NCI-H774 (cell line): ENCODE measurements at regions not wholly inside any gene's neighbourhood (a gene's known extent, or its start where the extent isn't known, plus 50 kb on each side); places are given as distances from the start of the nearest gene placed in this dataset.

Experiments used
- DNase-seq: peaks from one replicate; lab custom pipeline; 2025; lab: John Stamatoyannopoulos, UW

DNA sequence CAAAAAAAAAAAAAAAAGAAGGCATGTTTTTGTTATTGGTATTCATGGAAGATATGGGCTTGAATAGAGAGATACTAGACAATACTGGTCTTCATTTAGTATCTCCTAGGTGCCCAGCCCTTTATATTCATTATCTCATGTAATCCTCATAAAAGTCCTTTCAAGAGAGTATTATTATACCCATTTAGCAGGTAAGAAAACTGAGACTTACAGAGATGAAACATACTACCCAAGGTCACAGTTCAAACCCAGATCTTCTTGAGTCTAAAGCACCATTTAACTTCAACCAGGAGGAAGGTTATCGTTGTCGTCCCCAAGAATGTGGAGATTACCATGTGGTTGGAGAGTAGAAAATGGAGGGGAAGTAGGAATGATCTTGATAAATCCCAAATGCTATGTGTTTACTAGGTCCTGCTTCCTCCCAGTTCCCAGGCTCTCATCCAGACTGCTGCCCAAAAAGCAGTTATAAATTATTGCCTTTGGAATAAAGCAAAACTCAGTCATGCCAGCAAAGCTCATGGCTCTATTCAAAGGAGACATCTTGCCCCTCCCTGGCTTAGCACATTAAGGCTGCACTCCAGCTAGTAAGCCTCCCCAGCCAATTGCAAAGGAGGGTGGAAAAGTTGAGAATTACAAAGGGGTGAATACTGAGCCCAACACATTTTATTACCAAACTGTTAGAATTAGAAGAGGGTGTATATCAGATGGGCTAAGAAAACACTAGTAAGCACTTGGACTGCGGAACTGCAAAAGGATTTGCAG is 163.9 kb downstream of the PIK3R1 start:
- DNase-seq: no peak

DNA sequence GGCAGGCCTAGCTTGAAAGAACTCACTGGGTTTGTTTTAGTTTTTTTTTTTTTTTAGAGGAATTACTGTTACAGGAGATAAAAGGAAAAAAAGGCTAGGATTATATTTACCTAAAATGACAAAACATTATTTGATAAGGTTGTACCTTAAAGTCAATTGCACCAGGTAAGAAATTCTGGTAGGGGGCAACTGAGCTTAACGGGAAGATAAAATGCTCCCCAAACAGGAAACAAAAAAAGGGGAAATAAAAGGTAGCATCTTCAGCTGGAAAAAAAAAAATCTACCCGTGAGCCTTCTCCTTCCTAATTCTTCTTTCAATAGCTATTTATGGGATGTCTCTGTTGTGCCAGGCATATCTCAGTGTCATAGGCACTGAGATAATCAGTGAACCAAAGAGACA is 164.5 kb downstream of the PIK3R1 start:
- no peak for DNase-seq

DNA sequence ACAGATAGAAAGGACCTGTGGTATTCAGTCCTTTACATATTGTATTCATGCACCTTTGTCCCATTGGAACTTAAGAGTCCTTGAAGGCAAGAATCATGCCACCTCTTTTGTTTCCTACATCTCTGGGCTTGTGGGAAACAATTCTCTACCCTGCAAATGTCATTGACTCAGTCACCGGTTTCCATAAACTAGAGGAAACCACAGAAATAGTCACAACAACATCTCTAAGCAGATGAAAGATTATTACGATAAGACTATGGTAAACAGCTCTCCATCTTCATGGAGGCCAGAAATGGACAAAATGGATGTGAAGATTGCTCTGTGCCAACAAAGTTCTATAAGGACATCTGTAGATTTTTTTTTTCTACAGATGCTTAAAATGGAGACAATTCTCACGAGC is 165.5 kb downstream of the PIK3R1 start:
- no peak for DNase-seq

DNA sequence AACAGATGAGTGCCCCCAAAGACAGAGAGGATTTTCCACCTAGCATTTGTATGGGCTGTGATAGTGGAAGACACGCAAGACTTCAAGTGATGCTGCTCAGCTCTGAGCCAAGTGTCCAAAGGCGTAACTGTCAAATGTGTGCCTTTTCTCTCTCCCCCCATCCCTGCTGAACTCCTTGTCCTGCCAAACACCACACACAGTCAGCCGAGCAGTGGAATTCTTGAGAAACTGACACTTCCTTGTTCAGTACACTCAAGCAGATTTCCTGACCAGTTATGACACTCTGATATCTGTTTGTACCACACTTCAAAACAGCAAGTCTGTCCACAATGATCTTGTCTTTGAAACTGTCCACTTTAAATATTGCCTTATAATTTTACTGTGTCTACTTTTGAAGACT is 166.4 kb downstream of the PIK3R1 start:
- DNase-seq: no peak

DNA sequence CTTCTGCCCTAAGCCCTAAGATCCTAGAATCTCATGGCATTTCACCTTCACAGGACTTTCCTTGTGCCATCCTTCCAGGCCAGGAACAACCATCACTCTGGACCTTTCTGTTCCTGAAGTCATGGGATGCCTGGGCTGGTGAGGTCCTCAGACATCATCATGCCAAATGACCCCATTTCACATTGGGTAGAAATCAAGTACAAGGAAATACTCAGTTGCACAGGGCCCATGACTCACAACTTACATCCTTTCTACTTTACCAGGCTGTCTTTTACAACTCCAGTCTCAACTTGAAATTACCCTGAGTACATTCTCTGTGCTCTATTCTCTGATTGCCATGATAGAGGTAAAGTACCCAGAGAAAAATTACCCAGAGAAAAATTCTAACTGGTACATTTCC is 167.1 kb downstream of the PIK3R1 start:
- DNase-seq: no peak

DNA sequence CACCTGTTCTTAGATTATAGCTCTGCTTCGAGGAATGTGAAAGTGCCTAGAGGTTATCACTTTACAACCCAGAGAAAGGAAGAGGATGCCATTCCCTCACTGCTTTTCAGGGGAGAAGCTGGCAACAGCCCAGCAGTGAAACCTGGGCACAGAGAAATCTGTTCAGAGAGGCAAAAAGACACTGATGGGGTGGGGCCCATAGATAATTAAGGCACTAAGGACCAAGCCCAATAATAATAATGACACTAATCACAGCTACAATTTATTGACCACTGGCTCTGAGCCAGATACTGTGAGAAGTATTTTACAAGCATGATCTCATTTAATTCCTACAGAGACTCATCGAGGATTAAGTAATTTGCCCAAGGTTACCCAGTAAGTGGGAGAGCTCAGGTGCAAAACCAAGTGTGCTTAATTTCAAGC is 168.3 kb downstream of the PIK3R1 start:
- no peak for DNase-seq

DNA sequence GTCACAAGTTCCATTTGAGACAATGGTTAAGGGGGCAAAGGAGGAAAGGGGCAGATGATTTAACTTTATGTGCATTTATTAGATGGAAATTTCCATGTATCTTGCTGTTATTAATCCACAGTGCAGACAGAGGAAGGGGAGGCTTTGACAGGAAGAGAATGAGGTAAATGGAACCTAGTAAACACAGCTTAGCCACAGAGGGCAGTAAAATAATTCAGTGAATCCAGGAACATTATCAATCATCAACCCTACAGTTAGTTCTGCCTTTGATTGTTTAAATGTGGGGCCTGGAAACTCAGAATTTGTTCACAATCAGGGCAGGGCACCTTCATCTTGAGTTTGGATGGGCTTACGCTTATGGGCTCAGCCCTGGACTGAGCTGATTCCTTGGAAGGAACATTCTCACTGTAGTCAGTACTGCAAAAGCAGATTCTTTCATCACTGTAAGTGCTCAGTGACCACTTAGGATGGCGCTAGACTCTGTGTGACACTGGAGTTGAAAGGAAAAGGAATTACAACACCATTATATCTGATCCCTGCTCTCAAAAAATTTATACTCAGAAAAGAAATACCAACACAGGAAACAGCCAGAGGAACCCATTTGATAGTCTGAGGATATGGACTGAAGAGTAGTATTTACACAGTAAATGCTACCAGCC is 169.5 kb downstream of the PIK3R1 start:
- no peak for DNase-seq

DNA sequence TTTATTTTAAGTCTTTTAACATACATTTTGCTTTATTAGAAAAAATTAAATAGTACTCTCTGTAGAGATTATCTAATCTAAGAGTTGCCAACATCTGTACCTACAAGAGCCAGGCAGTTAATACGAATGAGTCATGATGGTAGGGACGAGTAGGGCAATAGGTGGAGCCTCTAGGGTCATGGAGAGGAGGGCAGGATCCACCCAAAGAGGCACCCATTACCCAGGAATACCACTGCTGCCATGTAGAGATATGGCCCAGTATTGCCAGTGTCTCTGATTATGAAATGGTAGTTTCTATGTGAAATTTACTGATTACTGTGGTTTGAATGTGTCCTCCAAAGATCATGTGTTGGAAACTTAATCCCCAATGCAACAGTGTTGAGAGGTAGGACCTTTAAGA is 170.4 kb downstream of the PIK3R1 start:
- no peak for DNase-seq

DNA sequence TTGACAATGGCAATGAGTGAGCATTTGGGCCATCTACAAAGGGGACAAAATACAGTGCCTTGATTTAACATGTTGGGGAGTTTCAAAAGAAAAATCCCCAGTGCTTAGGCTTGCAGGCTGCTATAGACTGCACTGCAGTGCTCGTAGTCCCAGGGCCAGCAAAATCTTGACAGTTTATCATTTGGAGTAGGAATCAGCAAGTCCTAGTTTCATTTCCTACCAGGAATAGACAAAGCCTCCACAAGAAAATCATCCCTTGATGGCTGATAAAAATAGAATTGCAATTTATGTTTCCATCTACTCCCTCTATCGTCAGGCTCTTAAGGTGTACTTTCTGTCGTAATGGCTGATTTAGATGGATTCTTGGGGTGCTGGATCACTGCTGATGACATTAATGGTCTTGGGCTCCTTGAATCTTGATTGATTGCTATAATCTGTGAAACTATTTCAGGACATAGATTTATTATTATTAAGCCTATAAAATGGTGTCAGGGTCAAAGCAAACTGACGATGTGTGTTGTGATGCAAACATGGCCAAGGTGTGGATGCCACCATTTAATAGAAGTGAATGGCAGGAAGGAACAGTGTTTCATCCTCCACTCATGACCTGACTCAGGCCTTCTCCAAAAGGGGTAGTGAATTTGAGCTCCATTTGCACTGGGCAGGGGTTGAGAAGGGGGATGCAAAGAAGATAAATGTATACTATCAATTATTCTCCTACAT is 171.7 kb downstream of the PIK3R1 start:
- DNase-seq: no peak

DNA sequence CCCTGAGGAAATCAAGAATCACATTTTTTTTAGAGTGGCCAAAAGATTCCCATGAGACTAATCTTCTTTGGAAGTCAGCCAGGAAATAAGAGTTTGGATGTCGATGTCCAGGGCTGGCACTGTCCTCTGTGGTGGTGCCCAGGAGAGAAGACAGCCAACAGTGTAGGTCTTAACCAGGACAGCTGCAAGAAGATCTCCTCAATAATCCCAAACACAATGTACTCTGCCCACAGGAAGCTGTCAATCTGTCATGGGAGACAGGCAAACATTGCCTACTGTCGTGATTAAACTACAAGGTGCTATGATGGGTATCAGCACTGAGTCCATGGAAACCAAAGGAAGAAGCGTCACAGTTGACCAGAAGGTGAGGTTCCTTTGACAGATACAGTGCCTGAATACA is 174.1 kb downstream of the PIK3R1 start:
- DNase-seq: no peak

DNA sequence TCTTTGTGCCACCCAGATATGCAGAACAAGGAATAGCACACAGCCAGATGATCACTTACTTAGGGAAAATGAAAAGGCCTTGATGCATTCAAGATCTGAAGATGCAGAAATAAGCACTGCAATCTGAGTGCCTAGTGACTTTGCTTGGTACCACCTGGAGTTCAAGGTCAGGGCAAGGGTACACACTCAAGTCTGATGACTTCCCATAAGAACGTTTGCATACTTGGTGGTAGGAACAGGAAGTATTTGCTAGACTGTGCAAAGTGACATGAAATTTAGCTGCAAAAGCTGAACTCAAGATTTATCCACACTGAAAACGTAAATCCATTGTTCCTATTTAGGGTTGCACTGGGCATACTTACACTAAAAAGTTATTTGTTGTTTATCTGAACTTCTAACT is 177.1 kb downstream of the PIK3R1 start:
- no peak for DNase-seq

DNA sequence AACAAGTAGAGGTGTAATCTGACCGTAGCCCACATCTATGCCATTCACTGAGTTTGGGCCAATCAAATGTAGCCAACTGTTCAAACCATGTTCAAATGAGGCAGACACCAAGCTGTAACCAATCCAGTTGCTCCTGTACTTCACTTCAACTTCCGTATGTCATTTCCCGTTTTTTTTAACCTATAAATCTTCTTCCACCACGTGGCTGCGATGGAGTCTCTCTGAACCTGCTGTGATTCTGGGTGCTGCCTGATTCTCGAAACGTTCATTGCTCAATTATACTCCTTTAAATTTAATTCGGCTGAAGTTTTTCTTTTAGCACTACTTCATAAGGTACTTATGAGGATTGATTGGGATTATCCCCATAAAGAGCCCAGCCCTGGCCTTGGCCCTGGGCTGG is 179.7 kb downstream of the PIK3R1 start:
- no peak for DNase-seq

DNA sequence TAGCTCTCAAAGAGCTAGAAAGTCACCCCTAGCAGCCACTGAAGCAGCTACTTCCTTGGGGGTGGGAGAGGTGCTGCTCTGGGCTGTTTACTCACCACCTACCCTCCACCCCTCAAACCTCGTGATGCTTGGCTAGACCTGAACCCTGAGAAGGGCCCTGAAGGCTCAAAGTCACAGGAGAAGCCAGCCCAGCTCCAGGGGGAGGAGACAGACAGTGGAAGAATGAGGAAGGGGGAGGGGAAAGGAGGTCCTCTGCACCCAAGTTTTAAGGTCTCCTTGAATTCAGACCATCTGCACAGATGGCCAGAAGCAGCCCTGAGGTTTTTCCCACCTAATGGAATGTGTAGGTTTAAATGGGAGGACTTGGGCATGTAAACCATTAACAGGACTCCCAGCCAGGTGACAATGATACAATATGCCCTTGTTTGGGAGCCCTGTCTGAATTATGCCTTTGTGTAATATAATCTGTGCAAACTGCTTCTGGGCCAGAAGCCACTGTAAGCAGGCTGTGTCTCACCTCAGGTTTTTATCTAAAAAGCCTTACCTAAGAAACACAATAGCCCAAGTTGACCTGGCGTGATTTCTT is 180.5 kb downstream of the PIK3R1 start:
- no peak for DNase-seq

DNA sequence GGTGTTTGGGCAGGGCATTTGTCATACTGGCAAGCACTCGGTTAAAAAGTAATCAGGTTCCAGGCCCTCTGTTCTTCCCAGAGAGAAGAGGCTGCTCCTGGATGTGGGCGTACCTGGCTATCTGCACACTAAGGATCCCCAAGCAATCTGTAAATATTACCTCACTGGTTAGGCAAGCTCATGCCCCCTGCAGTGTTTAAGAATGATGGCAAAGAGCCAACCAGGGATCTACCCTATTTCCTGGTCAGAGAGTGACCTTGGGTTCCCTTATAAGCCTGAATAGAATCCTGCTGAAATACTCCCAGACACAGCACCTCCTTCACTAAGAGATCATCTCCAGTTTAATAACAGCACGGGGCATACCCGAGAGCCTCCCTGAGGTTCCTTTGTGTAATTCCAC is 181.2 kb downstream of the PIK3R1 start:
- DNase-seq: peak; percentile 60

DNA sequence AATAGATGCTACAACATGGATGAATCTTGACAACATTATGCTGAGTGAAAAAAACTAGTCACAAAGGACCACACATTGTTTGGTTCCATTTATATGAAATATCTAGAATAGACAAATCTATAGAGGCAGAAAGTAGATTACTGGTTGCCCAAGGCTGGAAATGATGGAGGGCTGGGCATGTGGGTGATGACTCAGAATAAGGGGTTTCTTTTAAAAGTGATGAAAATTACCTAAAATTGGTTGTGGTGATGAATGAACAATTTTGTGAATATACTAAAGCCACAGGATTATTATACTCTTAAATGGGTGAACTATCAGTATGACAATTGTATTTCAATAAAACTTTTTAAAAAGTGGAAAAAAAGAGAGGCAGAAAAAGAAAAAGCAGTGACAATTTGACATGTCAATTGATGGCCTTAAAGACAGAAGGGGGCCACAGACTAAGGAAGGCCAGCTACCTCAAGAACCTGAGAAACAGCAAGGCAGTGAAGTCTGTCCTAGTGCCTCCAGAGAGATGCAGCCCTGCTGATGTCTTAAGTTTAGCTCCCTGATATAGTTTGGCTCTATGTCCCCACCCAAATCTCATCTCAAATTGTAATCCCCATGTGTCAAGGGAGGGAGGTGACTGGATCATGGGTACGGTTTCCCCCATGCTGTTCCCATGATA is 182.7 kb downstream of the PIK3R1 start:
- DNase-seq: no peak

DNA sequence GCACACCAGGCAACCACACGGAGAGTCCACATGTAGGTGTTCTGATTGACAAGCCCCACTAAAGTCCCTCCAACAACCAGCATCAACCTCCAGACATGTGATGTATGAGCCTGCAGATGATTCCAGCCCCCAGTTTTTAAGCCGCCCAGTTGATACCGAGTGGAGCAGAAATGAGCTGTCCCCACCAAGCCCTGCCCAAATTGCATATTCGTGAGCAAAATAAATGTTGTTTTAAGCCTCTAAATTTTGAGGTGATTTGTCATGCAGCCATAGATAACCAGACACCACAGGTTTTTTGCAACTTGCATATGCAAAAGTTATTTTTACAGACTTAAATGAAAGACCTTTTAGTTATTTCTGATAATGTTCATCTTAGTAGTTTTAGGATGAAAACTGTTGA is 187.7 kb downstream of the PIK3R1 start:
- DNase-seq: no peak

DNA sequence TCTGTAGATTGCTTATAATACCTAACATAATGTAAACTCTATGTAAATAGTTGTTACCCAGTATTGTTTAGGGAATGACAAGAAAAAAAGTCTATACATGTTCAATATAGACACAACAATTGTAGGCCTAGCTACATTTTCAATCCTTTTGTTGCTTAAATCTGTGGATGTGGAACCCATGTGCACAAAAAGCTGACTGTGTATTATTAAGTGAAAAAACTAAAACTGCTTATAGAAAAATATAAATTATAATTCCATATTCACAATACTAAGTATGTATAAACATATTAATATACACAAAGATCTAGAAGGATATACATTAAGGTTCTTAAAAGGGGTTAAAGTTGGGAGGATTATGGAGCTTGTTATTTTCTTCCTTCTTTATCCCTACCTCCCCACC is 188.7 kb downstream of the PIK3R1 start:
- no peak for DNase-seq

DNA sequence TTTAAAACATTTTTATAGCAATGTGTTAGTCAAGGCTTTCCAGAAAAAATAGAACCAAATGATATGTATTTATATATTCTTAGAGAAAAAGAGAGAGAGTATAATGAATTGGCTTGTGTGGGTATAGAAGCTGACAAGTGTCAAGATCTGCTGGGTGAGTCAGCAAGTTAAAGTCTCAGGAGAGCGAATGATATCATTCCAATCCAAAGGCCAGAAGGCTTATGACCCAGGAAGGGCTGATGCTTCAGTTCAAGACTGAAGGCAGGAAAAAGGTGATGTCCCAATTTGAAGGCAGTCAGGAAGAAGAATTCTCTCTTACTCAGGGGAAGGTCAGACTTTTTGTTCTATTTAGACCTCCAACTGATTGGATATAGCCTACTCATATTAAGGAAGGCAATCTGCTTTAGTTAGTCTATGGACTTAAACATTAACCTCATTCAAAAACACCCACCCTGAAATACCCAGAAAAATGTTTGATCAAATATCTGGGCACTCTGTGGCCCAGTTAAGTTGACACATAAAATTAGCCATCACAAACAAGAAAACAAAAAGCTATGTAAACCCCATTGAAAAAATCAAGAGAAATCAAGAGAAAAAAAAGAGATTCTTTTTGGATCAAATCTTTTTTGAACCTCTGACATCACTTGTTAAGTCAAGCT is 189.6 kb downstream of the PIK3R1 start:
- no peak for DNase-seq

DNA sequence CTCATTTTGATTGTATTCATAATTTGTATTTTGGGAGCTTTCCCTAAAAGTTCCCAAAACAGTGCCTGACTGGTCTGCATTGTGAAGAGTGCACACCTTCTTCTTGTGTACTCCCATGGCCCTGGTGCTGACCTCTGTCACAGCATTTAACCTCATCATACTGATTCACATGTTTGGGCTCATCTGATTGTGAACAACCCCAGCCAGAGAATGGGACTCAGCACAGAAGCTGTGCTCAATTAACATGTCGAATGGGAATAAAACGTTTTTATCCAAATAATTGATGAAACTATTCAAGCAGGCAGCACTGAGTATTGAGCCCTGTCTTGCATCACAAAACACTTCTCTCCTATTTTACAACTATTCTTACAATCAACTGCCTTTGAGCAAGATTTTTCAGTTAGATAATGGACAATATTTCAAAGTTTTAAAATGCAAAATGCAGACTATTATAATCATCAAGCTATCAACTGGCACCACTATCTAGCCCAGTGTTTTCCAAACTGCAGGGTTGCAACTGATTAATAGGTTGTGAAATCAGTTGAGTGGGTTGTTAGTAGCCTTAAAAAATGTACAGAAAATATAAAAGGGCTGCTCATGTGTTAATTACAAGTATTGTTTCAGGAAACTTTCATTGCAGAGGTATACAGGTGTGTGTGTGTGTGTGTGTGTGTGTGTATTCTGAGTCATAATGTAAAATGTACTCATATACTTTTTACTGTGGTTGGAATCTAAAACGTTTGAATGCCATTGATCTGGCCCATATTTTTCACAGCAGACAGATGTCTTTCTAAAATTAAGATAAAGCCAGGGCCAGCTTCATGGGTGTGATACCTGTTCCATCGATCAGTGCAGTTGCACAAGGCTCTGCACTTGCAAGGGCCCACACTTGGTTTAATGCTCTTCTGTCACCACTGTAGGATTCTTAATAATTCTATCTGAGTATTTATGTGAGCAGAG is 190.5 kb downstream of the PIK3R1 start:
- no peak for DNase-seq

DNA sequence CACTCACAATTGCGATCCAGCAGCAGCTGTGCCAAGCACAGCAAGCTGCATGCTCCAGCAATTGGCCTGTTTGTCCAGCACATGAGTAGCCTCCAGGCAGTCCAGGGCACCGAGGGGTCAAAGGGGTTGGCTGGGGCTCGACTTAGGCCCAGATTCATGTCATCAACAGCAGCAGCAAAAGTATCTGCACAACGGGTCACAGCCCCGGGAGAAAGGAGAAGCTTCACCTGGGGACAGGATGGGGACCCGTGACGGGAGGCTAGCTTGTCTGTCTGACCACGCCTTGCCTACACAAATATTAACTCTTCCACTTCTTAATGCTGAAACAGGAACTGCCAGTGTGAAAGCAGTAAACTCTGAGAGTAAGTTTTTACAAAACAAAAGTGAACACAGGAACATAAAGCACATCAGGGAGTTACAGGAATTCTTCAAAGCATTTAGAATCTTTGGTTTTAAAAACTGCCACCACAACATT is 191.2 kb downstream of the PIK3R1 start:
- DNase-seq: peak; percentile 21
